ENCODE measurements at regions not wholly inside any gene's neighbourhood (a gene's known extent, or its start where the extent isn't known, plus 50 kb on each side); places are given as distances from the start of the nearest gene placed in this dataset.

DNA sequence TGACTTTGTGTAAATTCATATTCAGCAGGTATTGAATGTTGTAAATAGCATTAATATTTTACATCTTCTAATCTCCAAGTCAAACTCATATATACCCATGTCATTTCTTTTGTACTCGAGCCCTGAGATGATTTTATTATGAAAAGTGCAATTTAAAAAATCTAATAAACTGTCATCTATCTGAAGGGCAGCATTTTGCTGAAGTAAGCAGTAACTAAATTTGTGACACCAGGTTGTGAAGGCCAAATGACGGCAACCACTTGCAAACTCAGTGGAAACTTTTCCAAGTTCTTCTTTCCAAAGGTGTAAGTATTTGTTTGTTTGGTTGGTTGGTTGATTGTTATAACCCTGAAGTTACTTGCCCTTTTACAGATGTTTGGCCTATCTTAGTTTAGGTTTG lies 188.3 kb downstream of the GPR37 start:
- H3K9me3 ChIP-seq = no peaks in the 10 kb centered on the region
- no peaks in the 10 kb centered on the region for H3K4me1 Mint-ChIP-seq (ENCODE audit: low read depth, unreplicated experiment)
- no peaks in the 10 kb centered on the region for H3K4me1 ChIP-seq

DNA sequence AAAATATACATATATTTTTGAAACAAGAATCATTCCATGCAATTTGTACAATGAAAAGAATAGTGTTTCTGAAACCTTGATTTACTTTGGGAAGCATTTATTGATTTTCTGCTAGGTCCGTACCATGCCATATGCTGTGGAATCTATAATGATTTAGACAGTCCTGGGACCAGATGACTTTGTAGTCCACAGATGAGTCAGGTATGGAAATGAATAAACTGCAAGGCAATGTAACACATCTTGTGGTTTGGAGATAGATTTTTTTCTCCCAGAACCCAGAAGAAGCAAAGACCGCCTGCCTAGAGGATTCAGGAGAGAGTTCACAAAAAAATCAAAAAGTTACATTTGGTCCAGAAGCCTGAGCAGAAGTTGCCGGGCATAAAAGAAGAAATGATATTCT lies 190.4 kb downstream of the GPR37 start:
- H3K36me3 ChIP-seq (ENCODE audit: control insufficient read depth, insufficient read depth, low read length) = no peaks in the 10 kb centered on the region
- TF ChIP-seq, protein P1, sequence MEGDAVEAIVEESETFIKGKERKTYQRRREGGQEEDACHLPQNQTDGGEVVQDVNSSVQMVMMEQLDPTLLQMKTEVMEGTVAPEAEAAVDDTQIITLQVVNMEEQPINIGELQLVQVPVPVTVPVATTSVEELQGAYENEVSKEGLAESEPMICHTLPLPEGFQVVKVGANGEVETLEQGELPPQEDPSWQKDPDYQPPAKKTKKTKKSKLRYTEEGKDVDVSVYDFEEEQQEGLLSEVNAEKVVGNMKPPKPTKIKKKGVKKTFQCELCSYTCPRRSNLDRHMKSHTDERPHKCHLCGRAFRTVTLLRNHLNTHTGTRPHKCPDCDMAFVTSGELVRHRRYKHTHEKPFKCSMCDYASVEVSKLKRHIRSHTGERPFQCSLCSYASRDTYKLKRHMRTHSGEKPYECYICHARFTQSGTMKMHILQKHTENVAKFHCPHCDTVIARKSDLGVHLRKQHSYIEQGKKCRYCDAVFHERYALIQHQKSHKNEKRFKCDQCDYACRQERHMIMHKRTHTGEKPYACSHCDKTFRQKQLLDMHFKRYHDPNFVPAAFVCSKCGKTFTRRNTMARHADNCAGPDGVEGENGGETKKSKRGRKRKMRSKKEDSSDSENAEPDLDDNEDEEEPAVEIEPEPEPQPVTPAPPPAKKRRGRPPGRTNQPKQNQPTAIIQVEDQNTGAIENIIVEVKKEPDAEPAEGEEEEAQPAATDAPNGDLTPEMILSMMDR (IDR thresholded peaks at IDR 0.05; ENCODE audit: insufficient read depth in 1 of 2, low read depth in 1 of 2, low read length in 1 of 2, severe bottlenecking in 1 of 2, unreplicated experiment in 1 of 2) = no peak
- Mint-ChIP-seq H3K4me3 (ENCODE audit: unreplicated experiment) (no peak overlapping the region), H3K9me3 (ENCODE audit: unreplicated experiment) (no peaks in the 10 kb centered on the region), H3K27ac (ENCODE audit: unreplicated experiment) (no peak overlapping the region), H3K27me3 (ENCODE audit: insufficient read depth, unreplicated experiment) (peaks cover 3% of the 10 kb centered on the region), H3K36me3 (ENCODE audit: insufficient read depth, unreplicated experiment) (no peaks in the 10 kb centered on the region), H3K4me1 (ENCODE audit: low read depth, unreplicated experiment) (no peaks in the 10 kb centered on the region)
- no peaks in the 10 kb centered on the region for H3K4me1 ChIP-seq
- CTCF ChIA-PET = no interaction called here
- no peak for DNase-seq
- intact Hi-C loops (cut with micrococcal nuclease; ENCODE audit: unreplicated experiment) = no loop called here
- BruUV-seq (replicated peaks) = no TSS peak
- H3K9me3 ChIP-seq = no peaks in the 10 kb centered on the region
- no peaks in the 10 kb centered on the region for H3K27me3 ChIP-seq (replicated peaks; ENCODE audit: control insufficient read depth, insufficient read depth, low read length)
- H3K4me3 ChIP-seq (ENCODE audit: low read depth, low read length) = no peak overlapping the region
- POLR2A ChIA-PET = no interaction called here

More for the DNA sequence above, 188.3 kb downstream of the GPR37 start:
- Mint-ChIP-seq H3K36me3 (ENCODE audit: insufficient read depth, unreplicated experiment) (no peaks in the 10 kb centered on the region), H3K27me3 (ENCODE audit: insufficient read depth, unreplicated experiment) (peaks cover 5% of the 10 kb centered on the region), H3K9me3 (ENCODE audit: unreplicated experiment) (no peaks in the 10 kb centered on the region), H3K4me3 (ENCODE audit: unreplicated experiment) (no peak overlapping the region), H3K27ac (ENCODE audit: unreplicated experiment) (no peak overlapping the region)
- H3K36me3 ChIP-seq (ENCODE audit: control insufficient read depth, insufficient read depth, low read length) = no peaks in the 10 kb centered on the region
- ChIA-PET POLR2A (no interaction called here), CTCF (no interaction called here)
- H3K4me3 ChIP-seq (ENCODE audit: low read depth, low read length) = no peak overlapping the region
- DNase-seq = no peak
- H3K27me3 ChIP-seq (replicated peaks; ENCODE audit: control insufficient read depth, insufficient read depth, low read length) = no peaks in the 10 kb centered on the region
- intact Hi-C loops (cut with micrococcal nuclease; ENCODE audit: unreplicated experiment) = no loop called here
- BruUV-seq (replicated peaks) = no TSS peak
- TF ChIP-seq, protein P1 (IDR thresholded peaks at IDR 0.05; ENCODE audit: insufficient read depth in 1 of 2, low read depth in 1 of 2, low read length in 1 of 2, severe bottlenecking in 1 of 2, unreplicated experiment in 1 of 2) = no peak

DNA sequence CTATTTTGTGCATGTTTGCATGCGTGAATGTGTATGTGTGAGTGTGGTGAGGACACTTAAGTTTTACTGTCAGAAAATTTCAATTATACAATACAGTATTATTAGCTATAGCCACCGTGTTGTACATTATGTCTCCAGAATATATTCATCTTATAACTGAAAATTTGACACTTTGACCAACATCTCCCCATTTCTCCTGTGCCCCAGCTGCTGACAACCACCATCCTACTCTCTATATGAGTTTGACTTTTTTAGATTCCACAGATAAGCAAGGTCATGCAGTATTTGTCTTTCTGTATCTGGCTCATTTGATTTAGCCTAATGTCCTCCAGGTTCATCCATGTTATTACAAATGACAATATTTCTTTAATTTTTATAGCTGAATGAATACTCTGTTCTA lies 195.0 kb downstream of the GPR37 start:
- no peaks in the 10 kb centered on the region for H3K27me3 ChIP-seq (replicated peaks; ENCODE audit: control insufficient read depth, insufficient read depth, low read length)
- H3K4me3 Mint-ChIP-seq (ENCODE audit: unreplicated experiment) = no peak overlapping the region
- no peaks in the 10 kb centered on the region for H3K4me1 Mint-ChIP-seq (ENCODE audit: low read depth, unreplicated experiment)
- H3K36me3 Mint-ChIP-seq (ENCODE audit: insufficient read depth, unreplicated experiment) = no peaks in the 10 kb centered on the region
- CTCF ChIA-PET = no interaction called here
- H3K9me3 Mint-ChIP-seq (ENCODE audit: unreplicated experiment) = no peaks in the 10 kb centered on the region
- H3K4me3 ChIP-seq (ENCODE audit: low read depth, low read length) = no peak overlapping the region
- POLR2A ChIA-PET = no interaction called here
- TF ChIP-seq, protein P1 (IDR thresholded peaks at IDR 0.05; ENCODE audit: insufficient read depth in 1 of 2, low read depth in 1 of 2, low read length in 1 of 2, severe bottlenecking in 1 of 2, unreplicated experiment in 1 of 2) = no peak
- H3K4me1 ChIP-seq = no peaks in the 10 kb centered on the region
- no peak for DNase-seq
- no TSS peak for BruUV-seq (replicated peaks)
- peaks cover 3% of the 10 kb centered on the region for H3K27me3 Mint-ChIP-seq (ENCODE audit: insufficient read depth, unreplicated experiment)
- intact Hi-C loops (cut with micrococcal nuclease; ENCODE audit: unreplicated experiment) = no loop called here
- H3K36me3 ChIP-seq (ENCODE audit: control insufficient read depth, insufficient read depth, low read length) = no peaks in the 10 kb centered on the region
- no peaks in the 10 kb centered on the region for H3K9me3 ChIP-seq
- no peak overlapping the region for H3K27ac Mint-ChIP-seq (ENCODE audit: unreplicated experiment)

Measured in Caco-2 (cell line).